HAP-1 (cell line): ENCODE measurements at regions not wholly inside any gene's neighbourhood (a gene's known extent, or its start where the extent isn't known, plus 50 kb on each side); places are given as distances from the start of the nearest gene placed in this dataset.
A peak's percentile ranks its signal among the peaks of the same experiment; 100 is the strongest.
"Not testable (repeated sequence)": the region's sequence is repeated elsewhere in the genome, so short reads cannot be mapped to it uniquely, and the experiment has no call there.

Experiments used
- DNase-seq, 2 experiments: peaks; one replicate each; pipeline ENCODE4 v3.0.0-alpha.2; 2016 to 2020; ENCODE audit warnings: low spot score in 2 of 2
- H3K27me3 ChIP-seq: fragments of 250-450 bp; sonication (Bioruptor Pico); 2 replicates; pipeline ENCODE4 v1.5.1; 2020; ENCODE audit warnings: low read depth, mild to moderate bottlenecking, moderate library complexity
- H3K36me3 ChIP-seq: fragments of 250-450 bp; sonication (Bioruptor Pico); replicated peaks from 2 replicates; pipeline ENCODE4 v1.5.1; 2020; ENCODE audit warnings: mild to moderate bottlenecking
- H3K4me1 ChIP-seq: fragments of 250-450 bp; sonication (Bioruptor Pico); 2 replicates; pipeline ENCODE4 v1.5.1; 2020; ENCODE audit warnings: mild to moderate bottlenecking
- H3K4me3 ChIP-seq: fragments of 250-450 bp; sonication (Bioruptor Pico); 2 replicates; pipeline ENCODE4 v1.5.1; 2020; ENCODE audit warnings: mild to moderate bottlenecking, moderate library complexity
- H3K9me3 ChIP-seq: fragments of 250-450 bp; sonication (Bioruptor Pico); 2 replicates; pipeline ENCODE4 v1.5.1; 2020; ENCODE audit warnings: mild to moderate bottlenecking, moderate library complexity
- in situ Hi-C: fragments of 300-500 bp; cut with MboI; formaldehyde crosslinking; loops from 3 replicates; pipeline ENCODE4 v1.14.3; 2020; ENCODE audit warnings: low sequenced_read_pairs, inconsistent platforms, mixed read lengths

- H3K4me3 ChIP-seq, H3K36me3 ChIP-seq, DNase-seq, H3K27me3 ChIP-seq, H3K9me3 ChIP-seq, H3K4me1 ChIP-seq, in situ Hi-C loops: not testable (repeated sequence)
Observed at GRCh38 chr15:96151749-96152148, 178.8 kb upstream of the NR2F2 start.

GRCh38 chr15:96153929-96154328, 176.6 kb upstream of the NR2F2 start:
- Histone ChIP-seq H3K9me3 (no peaks in the 10 kb centered on the region), H3K4me1 (no peaks in the 10 kb centered on the region; the same call in 1 of the 2 replicates), H3K4me3 (no peak overlapping the region), H3K27me3 (no peaks in the 10 kb centered on the region), H3K36me3 (no peaks in the 10 kb centered on the region)
- DNase-seq = no peak
- in situ Hi-C loops = no loop called here

GRCh38 chr15:96158938-96159337, 171.6 kb upstream of the NR2F2 start:
- H3K36me3 ChIP-seq = no peaks in the 10 kb centered on the region
- no peak overlapping the region for H3K4me3 ChIP-seq
- H3K4me1 ChIP-seq = no peaks in the 10 kb centered on the region
- in situ Hi-C loops = no loop called here
- H3K9me3 ChIP-seq = no peaks in the 10 kb centered on the region
- DNase-seq = no peak
- no peaks in the 10 kb centered on the region for H3K27me3 ChIP-seq

GRCh38 chr15:96160269-96160668, 170.2 kb upstream of the NR2F2 start:
- H3K36me3 ChIP-seq = no peaks in the 10 kb centered on the region
- no peak overlapping the region for H3K4me3 ChIP-seq
- H3K4me1 ChIP-seq = no peaks in the 10 kb centered on the region
- no peaks in the 10 kb centered on the region for H3K9me3 ChIP-seq
- in situ Hi-C loops = no loop called here
- no peak for DNase-seq
- no peaks in the 10 kb centered on the region for H3K27me3 ChIP-seq

GRCh38 chr15:96160800-96161199, 169.7 kb upstream of the NR2F2 start:
- in situ Hi-C loops = no loop called here
- no peaks in the 10 kb centered on the region for H3K9me3 ChIP-seq
- no peak for DNase-seq
- no peak overlapping the region for H3K4me3 ChIP-seq
- no peaks in the 10 kb centered on the region for H3K27me3 ChIP-seq
- no peaks in the 10 kb centered on the region for H3K36me3 ChIP-seq
- peaks cover 3% of the 10 kb centered on the region; the same call in 1 of the 2 replicates for H3K4me1 ChIP-seq

GRCh38 chr15:96162322-96162721, 168.2 kb upstream of the NR2F2 start:
- no peaks in the 10 kb centered on the region for H3K9me3 ChIP-seq
- in situ Hi-C loops = no loop called here
- no peak for DNase-seq

GRCh38 chr15:96165081-96165480, 165.4 kb upstream of the NR2F2 start:
- Histone ChIP-seq H3K27me3 (no peaks in the 10 kb centered on the region), H3K36me3 (no peaks in the 10 kb centered on the region), H3K4me3 (no peak overlapping the region), H3K4me1 (peaks cover 21% of the 10 kb centered on the region), H3K9me3 (no peaks in the 10 kb centered on the region)
- no peak for DNase-seq
- in situ Hi-C loops = no loop called here

More at GRCh38 chr15:96162322-96162721, 168.2 kb upstream of the NR2F2 start:
- Histone ChIP-seq H3K4me3 (no peak overlapping the region), H3K27me3 (no peaks in the 10 kb centered on the region), H3K4me1 (peaks cover 18% of the 10 kb centered on the region), H3K36me3 (no peaks in the 10 kb centered on the region)

- Histone ChIP-seq H3K9me3 (no peaks in the 10 kb centered on the region), H3K27me3 (no peaks in the 10 kb centered on the region), H3K36me3 (no peaks in the 10 kb centered on the region), H3K4me1 (peaks cover 23% of the 10 kb centered on the region), H3K4me3 (no peak overlapping the region)
- in situ Hi-C loops = no loop called here
- DNase-seq = no peak
Observed at GRCh38 chr15:96165775-96166174, 164.7 kb upstream of the NR2F2 start.

- DNase-seq = peak; percentile 35 to 68
- Histone ChIP-seq H3K4me3 (no peak overlapping the region), H3K4me1 (peaks cover 30% of the 10 kb centered on the region), H3K36me3 (no peaks in the 10 kb centered on the region), H3K27me3 (no peaks in the 10 kb centered on the region), H3K9me3 (no peaks in the 10 kb centered on the region)
- in situ Hi-C loops = no loop called here
Observed at GRCh38 chr15:96166223-96167200, 164.0 kb upstream of the NR2F2 start.

- in situ Hi-C loops, H3K36me3 ChIP-seq, H3K4me3 ChIP-seq, H3K27me3 ChIP-seq, H3K9me3 ChIP-seq, DNase-seq: not testable (repeated sequence)
- H3K4me1 ChIP-seq = peaks cover 31% of the 10 kb centered on the region
Observed at GRCh38 chr15:96170616-96170978, 159.9 kb upstream of the NR2F2 start.

- H3K9me3 ChIP-seq = no peaks in the 10 kb centered on the region
- H3K36me3 ChIP-seq = no peaks in the 10 kb centered on the region
- H3K4me3 ChIP-seq = no peak overlapping the region
- peaks cover 26% of the 10 kb centered on the region for H3K4me1 ChIP-seq
- H3K27me3 ChIP-seq = no peaks in the 10 kb centered on the region
- peak; percentile 23 to 43 for DNase-seq
- in situ Hi-C loops = no loop called here
Observed at GRCh38 chr15:96170979-96171739, 159.3 kb upstream of the NR2F2 start.

GRCh38 chr15:96171853-96172296, 158.6 kb upstream of the NR2F2 start:
- no peaks in the 10 kb centered on the region for H3K36me3 ChIP-seq
- peak in 1 of 2 experiments; percentile 24 for DNase-seq
- H3K9me3 ChIP-seq = no peaks in the 10 kb centered on the region
- in situ Hi-C loops = no loop called here
- no peaks in the 10 kb centered on the region for H3K27me3 ChIP-seq
- H3K4me1 ChIP-seq = peaks cover 19% of the 10 kb centered on the region
- no peak overlapping the region for H3K4me3 ChIP-seq

- Histone ChIP-seq H3K4me1 (peaks cover 13% of the 10 kb centered on the region), H3K36me3 (no peaks in the 10 kb centered on the region), H3K9me3 (no peaks in the 10 kb centered on the region), H3K4me3 (no peak overlapping the region), H3K27me3 (no peaks in the 10 kb centered on the region)
- DNase-seq = no peak
- in situ Hi-C loops = no loop called here
Observed at GRCh38 chr15:96172417-96172816, 158.1 kb upstream of the NR2F2 start.

GRCh38 chr15:96176831-96177230, 153.7 kb upstream of the NR2F2 start:
- Histone ChIP-seq H3K4me1 (no peaks in the 10 kb centered on the region; the same call in 1 of the 2 replicates), H3K4me3 (no peak overlapping the region), H3K27me3 (no peaks in the 10 kb centered on the region), H3K9me3 (no peaks in the 10 kb centered on the region), H3K36me3 (no peaks in the 10 kb centered on the region)
- in situ Hi-C loops = no loop called here
- no peak for DNase-seq
